ENCODE measurements at regions not wholly inside any gene's neighbourhood (a gene's known extent, or its start where the extent isn't known, plus 50 kb on each side); places are given as distances from the start of the nearest gene placed in this dataset.

GRCh38 chr9:108582726-108583125 is 273.1 kb downstream of the ACTL7B start:
- TF ChIP-seq POLR2A (IDR thresholded peaks at IDR 0.05): no peak
- TF ChIP-seq CTCF (IDR thresholded peaks at IDR 0.05): no peak

All from adrenal gland (tissue), 5 donors.